ENCODE measurements at regions not wholly inside any gene's neighbourhood (a gene's known extent, or its start where the extent isn't known, plus 50 kb on each side); places are given as distances from the start of the nearest gene placed in this dataset.

- no peak for TF ChIP-seq CTCF (IDR thresholded peaks at IDR 0.05; ENCODE audit: low read depth, low read length)
- H3K4me3 ChIP-seq (ENCODE audit: low read depth, low read length) = no peak overlapping the region
Measured at GRCh38 chr16:65672960-65673359, 551.1 kb upstream of the CDH11 start.

DNA sequence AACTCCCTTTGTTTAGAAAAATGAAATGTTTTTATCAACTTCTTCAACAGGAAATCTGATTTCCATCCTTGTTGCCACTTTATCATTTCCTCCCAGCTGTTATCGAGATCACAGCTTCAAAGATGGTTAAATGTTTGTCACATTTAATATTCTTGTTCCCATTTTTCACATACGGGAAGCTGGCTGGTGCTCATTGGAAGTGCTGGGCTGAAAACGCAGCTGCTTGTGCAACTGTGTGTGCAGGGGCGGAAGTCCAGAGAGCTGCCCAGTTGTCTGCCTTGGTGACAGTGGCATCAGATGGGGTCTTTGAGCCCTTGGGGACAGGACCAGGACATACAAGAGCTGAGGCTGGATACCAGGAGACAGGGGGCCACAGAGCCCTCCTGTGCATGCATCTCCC lies 549.2 kb upstream of the CDH11 start:
- no peak for TF ChIP-seq CTCF (IDR thresholded peaks at IDR 0.05; ENCODE audit: low read depth, low read length)
- no peak overlapping the region for H3K4me3 ChIP-seq (ENCODE audit: low read depth, low read length)

- no peak for TF ChIP-seq CTCF (IDR thresholded peaks at IDR 0.05; ENCODE audit: low read depth, low read length)
Measured at GRCh38 chr16:65668064-65668595, 546.3 kb upstream of the CDH11 start.

DNA sequence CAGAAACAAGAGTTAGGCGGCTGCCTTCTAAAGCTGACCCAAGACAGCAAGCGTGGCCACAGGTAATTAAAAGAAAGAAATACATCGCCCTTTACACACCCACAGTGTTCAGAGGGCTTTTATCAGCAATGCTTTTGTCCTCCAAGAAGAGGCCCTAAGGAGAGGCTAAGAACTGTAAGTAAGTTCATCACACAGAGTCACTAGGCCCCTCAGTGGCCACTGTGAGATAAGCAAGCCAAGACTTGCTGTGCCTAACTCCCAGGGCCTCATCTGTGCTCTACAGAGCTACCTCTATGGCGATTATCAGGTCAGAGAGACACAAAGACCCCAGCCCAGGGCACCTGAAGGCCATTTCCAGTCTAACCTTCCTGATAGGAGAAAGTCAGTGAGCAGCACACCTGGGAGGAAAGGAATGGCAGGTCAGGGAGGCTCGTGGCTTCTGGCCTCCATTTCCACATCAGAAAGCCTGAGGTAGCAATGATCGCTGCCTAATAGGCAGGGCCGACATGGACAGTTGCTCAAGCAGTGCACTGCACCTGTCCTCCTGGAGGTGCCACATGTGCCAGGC lies 545.2 kb upstream of the CDH11 start:
- no peak for TF ChIP-seq CTCF (IDR thresholded peaks at IDR 0.05; ENCODE audit: low read depth, low read length)
- no peak overlapping the region for H3K4me3 ChIP-seq (ENCODE audit: low read depth, low read length)

More at GRCh38 chr16:65668064-65668595, 546.3 kb upstream of the CDH11 start:
- H3K4me3 ChIP-seq (ENCODE audit: low read depth, low read length) = no peak overlapping the region

DNA sequence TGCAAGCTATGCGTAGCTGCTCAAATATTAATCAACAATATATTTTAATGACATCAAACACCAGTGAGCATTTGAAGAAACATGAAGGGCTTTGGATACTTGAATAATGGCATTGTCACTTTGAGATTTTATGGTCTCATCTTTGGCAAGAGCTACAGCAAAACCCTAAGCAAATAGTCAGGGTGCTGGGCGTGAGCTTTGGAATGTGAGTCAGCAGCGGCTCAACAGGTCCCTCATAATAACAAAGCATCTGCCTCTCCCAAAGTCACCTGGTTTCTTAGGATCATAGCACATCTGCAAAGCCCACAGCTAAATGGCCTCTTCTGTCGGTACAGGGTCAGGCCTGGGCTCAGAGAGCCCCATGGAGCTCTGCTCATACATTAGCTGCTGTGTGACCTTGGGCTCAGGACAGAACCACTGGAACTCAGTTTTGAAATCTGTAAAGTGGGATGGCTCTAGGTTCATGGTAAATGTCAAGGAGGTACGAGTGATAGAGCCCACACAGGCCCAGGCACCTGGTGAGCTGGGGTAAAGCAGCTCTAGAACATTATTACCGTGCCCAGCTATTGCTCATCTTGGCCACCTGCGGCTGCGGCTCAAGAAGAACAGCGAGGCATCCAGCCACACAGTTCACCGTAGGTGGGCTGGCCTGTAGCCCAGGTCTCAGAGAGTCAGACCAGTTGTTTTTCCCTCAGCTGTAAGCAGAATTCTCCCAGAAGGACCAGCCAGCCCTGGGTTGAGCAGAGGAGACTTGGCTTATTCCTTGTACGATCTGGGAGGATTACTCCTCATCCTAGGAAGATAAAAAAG lies 544.5 kb upstream of the CDH11 start:
- no peak for TF ChIP-seq CTCF (IDR thresholded peaks at IDR 0.05; ENCODE audit: low read depth, low read length)
- no peak overlapping the region for H3K4me3 ChIP-seq (ENCODE audit: low read depth, low read length)

DNA sequence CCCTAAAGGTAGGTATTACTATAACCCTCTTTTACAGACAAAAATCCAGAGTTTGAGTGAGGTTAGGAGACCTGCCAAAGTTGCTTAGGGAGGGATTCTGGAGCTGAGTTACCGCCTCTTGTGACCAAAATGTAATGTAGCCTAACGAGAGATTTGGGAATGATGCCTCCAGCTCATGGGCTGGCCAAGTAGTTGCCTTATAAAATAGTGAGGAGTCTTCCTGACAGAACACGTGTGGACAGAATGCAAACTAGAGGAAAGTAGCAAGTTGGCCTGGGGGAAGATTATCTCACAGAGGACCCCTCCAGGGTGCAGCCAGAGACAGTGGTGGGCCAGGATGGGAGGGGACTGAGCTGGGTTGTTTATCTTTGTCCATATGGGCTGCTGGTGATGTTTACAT lies 543.7 kb upstream of the CDH11 start:
- no peak for TF ChIP-seq CTCF (IDR thresholded peaks at IDR 0.05; ENCODE audit: low read depth, low read length)

DNA sequence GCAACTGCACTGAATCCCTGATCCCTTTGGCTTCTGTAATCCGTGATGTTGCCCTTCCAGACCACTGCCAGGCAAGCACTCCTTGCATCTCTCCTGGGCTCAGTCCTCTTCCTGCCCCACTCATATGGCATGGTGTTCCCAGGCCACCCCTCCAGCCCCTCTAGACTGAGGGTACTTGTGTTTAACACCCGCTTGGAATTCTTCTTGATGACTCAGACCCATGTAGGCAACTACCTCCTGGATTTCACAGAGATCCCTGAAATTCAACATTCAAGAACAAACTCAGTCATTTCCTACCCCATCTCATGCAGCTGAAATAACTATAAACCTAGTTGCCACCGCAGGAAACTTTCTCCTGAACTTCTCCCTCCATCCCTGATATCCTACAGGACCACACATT lies 541.9 kb upstream of the CDH11 start:
- no peak overlapping the region for H3K4me3 ChIP-seq (ENCODE audit: low read depth, low read length)
- TF ChIP-seq CTCF (IDR thresholded peaks at IDR 0.05; ENCODE audit: low read depth, low read length) = no peak

More for the DNA sequence above, 543.7 kb upstream of the CDH11 start:
- no peak overlapping the region for H3K4me3 ChIP-seq (ENCODE audit: low read depth, low read length)
